Stomach (tissue), 8 donors: ENCODE measurements at regions not wholly inside any gene's neighbourhood (a gene's known extent, or its start where the extent isn't known, plus 50 kb on each side); places are given as distances from the start of the nearest gene placed in this dataset.

Experiments
- DNase-seq, 2 donors: peaks; one replicate each; pipeline versions ENCODE4 v3.0.0 to v3.0.0-alpha.2; 2013 to 2019
- H3K27ac ChIP-seq, 5 donors: fragments of 200-600 bp in 4 of 5; sonication (generic) in 4 of 5; one replicate each; pipeline ENCODE4 v1.5.1; 2013 to 2019; ENCODE audit warnings: mild to moderate bottlenecking in 1 of 5, moderate library complexity in 1 of 5
- H3K27me3 ChIP-seq, 3 donors: fragments of 200-600 bp; sonication (generic); one replicate each; pipeline ENCODE4 v1.5.1; 2017 to 2019; ENCODE audit warnings: mixed run types in 1 of 3
- H3K36me3 ChIP-seq, 4 donors: fragments of 200-600 bp; sonication (generic); 1 replicate in 3 of 4; 2 replicates in 1 of 4; pipeline ENCODE4 v1.5.1; 2016 to 2019
- H3K4me1 ChIP-seq, 4 donors: fragments of 200-600 bp; sonication (generic); one replicate each; pipeline ENCODE4 v1.5.1; 2016 to 2019
- H3K4me3 ChIP-seq, 4 donors: fragments of 200-600 bp; sonication (generic) in 3 of 4; one replicate each; pipeline ENCODE4 v1.5.1; 2016 to 2019; ENCODE audit warnings: mild to moderate bottlenecking in 1 of 4
- H3K9me3 ChIP-seq, 4 donors: fragments of 200-600 bp; sonication (generic); one replicate each; pipeline ENCODE4 v1.5.1; 2016 to 2019
- EP300 ChIP-seq: sonication (generic); formaldehyde crosslinking; IDR thresholded peaks from one replicate; pipeline ENCODE4 v1.6.1; 2017; ENCODE audit warnings: antibody characterized with exemption
- POLR2A ChIP-seq, 4 donors: fragments of 450-650 bp; IDR thresholded peaks; one replicate each; pipeline ENCODE4 v1.6.1; 2016; ENCODE audit warnings: antibody characterized with exemption in 4 of 4, control low read depth in 2 of 4, mild to moderate bottlenecking in 1 of 4, moderate library complexity in 1 of 4
- POLR2AphosphoS5 ChIP-seq, 3 donors: sonication (generic); formaldehyde crosslinking; IDR thresholded peaks; one replicate each; pipeline ENCODE4 v1.6.1; 2016; ENCODE audit warnings: antibody characterized with exemption in 3 of 3
- WGBS, 5 donors: extraction: QIAGEN DNeasy Blood & Tissue Kit in 3 of 5; methylation state at CpG; one replicate each; pipeline versions ENCODE4 v1.1.5 to v1.1.7; 2013 to 2018; 5-methylcytosine and 5-hydroxymethylcytosine counted together
- intact Hi-C: fragments of 100-400 bp; cut with DNase I; formaldehyde crosslinking; loops from one replicate; pipeline ENCODE4 v1.15.1; 2023; ENCODE audit warnings: low total_unique reads
- TF ChIP-seq, protein P1 (sequence below), 7 experiments: fragments of 450-650 bp in 4 of 7; fragments of 200-600 bp in 3 of 7; sonication (generic) in 3 of 7; IDR thresholded peaks; one replicate each; pipeline ENCODE4 v1.5.1; 2016 to 2019; ENCODE audit warnings: antibody characterized with exemption in 7 of 7, control low read depth in 2 of 7, mild to moderate bottlenecking in 1 of 7
- donor health status: healthy with polysubstance abuse.
- donor health status: Bipolar disorder and iron deficiency.
- donor health status: healthy.

DNA sequence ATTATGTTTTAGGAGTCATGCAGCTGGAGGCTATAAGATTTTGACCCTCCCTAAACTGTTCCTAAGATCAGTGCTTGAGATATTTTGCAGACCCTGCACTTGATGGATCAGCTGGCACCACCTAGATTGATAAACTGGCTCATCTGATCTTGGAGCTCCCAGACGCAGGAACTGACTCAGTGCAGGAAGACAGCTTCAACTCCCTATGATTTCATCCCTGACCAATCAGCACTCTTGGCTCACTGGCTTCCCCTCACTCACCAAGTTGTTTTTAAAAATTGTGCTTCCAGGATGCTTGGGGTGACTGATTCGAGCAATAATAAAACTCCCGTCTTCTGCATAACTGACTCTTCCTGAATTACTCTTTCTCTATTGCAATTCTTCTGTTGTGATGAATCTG is 637.5 kb upstream of the FAT3 start:
- Histone ChIP-seq H3K4me3 (no peak overlapping the region), H3K9me3 (peaks cover 0 to 18% (median 7%) of the 10 kb centered on the region in 4 donors), H3K27ac (no peak overlapping the region), H3K36me3 (no peaks in the 10 kb centered on the region), H3K27me3 (no peaks in the 10 kb centered on the region), H3K4me1 (no peaks in the 10 kb centered on the region)
- intact Hi-C loops = no loop called here
- DNase-seq = no peak
- 55 to 84% (median 78%) methylated on average over 3 of the region's 3 CpGs for WGBS, 5 donors
- TF ChIP-seq POLR2A (IDR thresholded peaks at IDR 0.05) = no peak
- TF ChIP-seq EP300 = no peak
- TF ChIP-seq, protein P1, sequence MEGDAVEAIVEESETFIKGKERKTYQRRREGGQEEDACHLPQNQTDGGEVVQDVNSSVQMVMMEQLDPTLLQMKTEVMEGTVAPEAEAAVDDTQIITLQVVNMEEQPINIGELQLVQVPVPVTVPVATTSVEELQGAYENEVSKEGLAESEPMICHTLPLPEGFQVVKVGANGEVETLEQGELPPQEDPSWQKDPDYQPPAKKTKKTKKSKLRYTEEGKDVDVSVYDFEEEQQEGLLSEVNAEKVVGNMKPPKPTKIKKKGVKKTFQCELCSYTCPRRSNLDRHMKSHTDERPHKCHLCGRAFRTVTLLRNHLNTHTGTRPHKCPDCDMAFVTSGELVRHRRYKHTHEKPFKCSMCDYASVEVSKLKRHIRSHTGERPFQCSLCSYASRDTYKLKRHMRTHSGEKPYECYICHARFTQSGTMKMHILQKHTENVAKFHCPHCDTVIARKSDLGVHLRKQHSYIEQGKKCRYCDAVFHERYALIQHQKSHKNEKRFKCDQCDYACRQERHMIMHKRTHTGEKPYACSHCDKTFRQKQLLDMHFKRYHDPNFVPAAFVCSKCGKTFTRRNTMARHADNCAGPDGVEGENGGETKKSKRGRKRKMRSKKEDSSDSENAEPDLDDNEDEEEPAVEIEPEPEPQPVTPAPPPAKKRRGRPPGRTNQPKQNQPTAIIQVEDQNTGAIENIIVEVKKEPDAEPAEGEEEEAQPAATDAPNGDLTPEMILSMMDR (IDR thresholded peaks at IDR 0.05) = no peak
- no peak for TF ChIP-seq POLR2AphosphoS5 (IDR thresholded peaks at IDR 0.05)

DNA sequence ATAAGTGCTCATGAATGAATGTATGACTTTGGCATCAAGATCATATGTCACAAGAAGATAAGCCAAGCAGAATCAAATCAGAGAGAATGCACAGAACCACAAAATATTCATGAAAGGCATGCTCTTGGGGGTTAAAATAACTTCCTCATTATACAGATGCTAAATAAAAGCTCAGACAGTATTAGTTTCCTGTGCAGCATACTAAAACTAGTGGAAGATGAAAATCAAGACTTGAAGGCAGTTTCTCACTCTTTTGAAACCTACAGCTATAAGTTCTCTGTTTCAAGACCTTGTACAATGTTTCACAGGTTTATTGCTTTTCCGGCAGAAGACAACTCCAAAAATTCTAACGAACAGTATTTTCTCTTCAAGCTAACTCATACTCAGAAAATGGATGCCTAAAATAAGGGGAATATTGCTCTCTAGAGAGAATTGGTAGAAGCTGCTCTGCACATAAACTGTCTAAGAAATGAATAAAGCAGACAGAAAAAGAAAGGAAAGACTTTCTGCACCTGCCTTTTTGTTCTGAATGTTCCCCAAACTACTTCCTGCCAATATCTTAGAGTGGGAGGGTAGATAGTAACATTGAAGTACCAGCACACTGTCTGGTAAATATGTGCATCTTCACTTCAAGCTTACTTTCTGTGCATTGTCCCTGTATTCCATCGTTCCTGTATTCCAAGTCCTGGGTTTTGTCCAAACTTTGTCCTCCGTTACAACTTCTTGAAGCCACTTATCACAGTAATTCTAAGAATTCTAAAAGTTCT is 639.4 kb upstream of the FAT3 start:
- 85 to 89% (median 88%) methylated on average over 4 of the region's 4 CpGs for WGBS, 5 donors
- intact Hi-C loops = no loop called here
- DNase-seq = no peak
- no peaks in the 10 kb centered on the region for H3K36me3 ChIP-seq
- H3K9me3 ChIP-seq = peaks cover 0 to 11% (median 0%) of the 10 kb centered on the region in 4 donors
- no peaks in the 10 kb centered on the region for H3K4me1 ChIP-seq
- no peak overlapping the region for H3K4me3 ChIP-seq
- TF ChIP-seq EP300 (no peak), POLR2AphosphoS5 (IDR thresholded peaks at IDR 0.05) (no peak), POLR2A (IDR thresholded peaks at IDR 0.05) (no peak)
- TF ChIP-seq, protein P1 (IDR thresholded peaks at IDR 0.05) = no peak
- H3K27me3 ChIP-seq = no peaks in the 10 kb centered on the region
- no peak overlapping the region for H3K27ac ChIP-seq

DNA sequence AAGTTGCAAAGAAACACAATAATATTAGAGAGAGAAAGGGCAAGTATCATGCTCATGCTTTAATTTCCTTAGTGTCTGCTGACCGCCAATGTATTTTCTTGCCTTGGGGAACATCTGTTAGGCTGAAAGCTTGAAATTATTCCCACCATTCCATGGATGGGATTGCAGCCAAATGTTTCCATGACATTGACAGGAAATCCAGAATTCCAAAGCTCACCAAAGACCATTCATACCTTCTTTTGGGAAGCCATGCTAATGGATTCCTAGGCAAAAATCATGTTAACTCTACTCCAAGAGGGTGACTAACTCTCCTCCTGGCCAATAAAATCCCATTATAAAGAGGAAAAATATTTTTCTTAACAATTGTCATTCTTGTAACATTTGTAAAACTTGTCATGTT is 661.4 kb upstream of the FAT3 start:
- H3K27me3 ChIP-seq = no peaks in the 10 kb centered on the region
- 83 to 97% (median 86%) methylated on average over 1 of the region's 1 CpG for WGBS, 5 donors
- no peak overlapping the region for H3K27ac ChIP-seq
- H3K36me3 ChIP-seq = no peaks in the 10 kb centered on the region
- peaks cover 0 to 2% (median 0%) of the 10 kb centered on the region in 4 donors for H3K9me3 ChIP-seq
- no peak for DNase-seq
- H3K4me3 ChIP-seq = no peak overlapping the region
- intact Hi-C loops = no loop called here
- no peaks in the 10 kb centered on the region for H3K4me1 ChIP-seq
- TF ChIP-seq, protein P1 (IDR thresholded peaks at IDR 0.05) = no peak
- no peak for TF ChIP-seq EP300
- TF ChIP-seq POLR2AphosphoS5 (IDR thresholded peaks at IDR 0.05) = no peak
- no peak for TF ChIP-seq POLR2A (IDR thresholded peaks at IDR 0.05)

DNA sequence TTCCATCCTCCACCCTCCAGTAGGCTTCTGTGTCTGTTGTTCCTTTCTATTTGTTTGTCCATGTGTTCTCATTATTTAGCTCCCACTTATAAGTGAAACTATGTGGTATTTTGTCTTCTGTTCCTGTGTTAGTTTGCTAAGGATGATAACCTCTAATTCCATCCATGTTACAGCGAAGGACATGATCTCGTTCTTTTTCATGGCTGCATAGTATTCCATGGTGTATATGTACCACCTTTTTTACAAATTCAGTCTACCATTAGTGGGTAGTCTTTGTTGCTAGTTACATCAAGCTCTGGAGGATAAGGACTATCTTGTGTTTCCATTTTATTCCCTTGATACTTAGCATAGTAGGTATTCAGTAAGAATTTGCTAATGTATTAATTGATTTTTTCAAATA is 664.2 kb upstream of the FAT3 start:
- H3K9me3 ChIP-seq = peaks cover 0 to 2% (median 0%) of the 10 kb centered on the region in 4 donors
- intact Hi-C loops = no loop called here
- no peaks in the 10 kb centered on the region for H3K4me1 ChIP-seq
- DNase-seq = no peak
- TF ChIP-seq POLR2AphosphoS5 (IDR thresholded peaks at IDR 0.05) (no peak), POLR2A (IDR thresholded peaks at IDR 0.05) (no peak), EP300 (no peak)
- TF ChIP-seq, protein P1 (IDR thresholded peaks at IDR 0.05) = no peak
- no peaks in the 10 kb centered on the region for H3K36me3 ChIP-seq
- H3K27ac ChIP-seq = no peak overlapping the region
- no peaks in the 10 kb centered on the region for H3K27me3 ChIP-seq
- H3K4me3 ChIP-seq = no peak overlapping the region
- WGBS, 5 donors = 88 to 96% (median 92%) methylated on average over 2 of the region's 2 CpGs
